ENCODE measurements at regions not wholly inside any gene's neighbourhood (a gene's known extent, or its start where the extent isn't known, plus 50 kb on each side); places are given as distances from the start of the nearest gene placed in this dataset.

GRCh38 chr4:1505511-1506460 lies 99.5 kb upstream of the NKX1-1 start:
- TF ChIP-seq POLR2A (IDR thresholded peaks at IDR 0.05), result no peak
- TF ChIP-seq CTCF (IDR thresholded peaks at IDR 0.05 in 8 of 11, conservative IDR thresholded peaks at IDR 0.05 in 3 of 11), result no peak
